ENCODE measurements at regions not wholly inside any gene's neighbourhood (a gene's known extent, or its start where the extent isn't known, plus 50 kb on each side); places are given as distances from the start of the nearest gene placed in this dataset.

- DNase-seq: no peak
- H3K27ac Mint-ChIP-seq: no peak overlapping the region
- H3K27me3 Mint-ChIP-seq (ENCODE audit: low read depth, poor library complexity): peaks cover 2% of the 10 kb centered on the region
- no peaks in the 10 kb centered on the region for H3K4me1 Mint-ChIP-seq
- no peak overlapping the region for H3K4me3 Mint-ChIP-seq
- no peaks in the 10 kb centered on the region for H3K36me3 Mint-ChIP-seq (ENCODE audit: low read depth)
- H3K9me3 Mint-ChIP-seq: no peaks in the 10 kb centered on the region
- TF ChIP-seq CTCF (IDR thresholded peaks at IDR 0.05): no peak
These were observed 844.9 kb downstream of the KCNT2 start for GRCh38 chr1:195763146-195763906.

- Mint-ChIP-seq H3K27ac (no peak overlapping the region), H3K9me3 (no peaks in the 10 kb centered on the region), H3K36me3 (ENCODE audit: low read depth) (no peaks in the 10 kb centered on the region), H3K4me1 (no peaks in the 10 kb centered on the region), H3K27me3 (ENCODE audit: low read depth, poor library complexity) (peaks cover 2% of the 10 kb centered on the region), H3K4me3 (no peak overlapping the region)
- no peak for TF ChIP-seq CTCF (IDR thresholded peaks at IDR 0.05)
- no peak for DNase-seq
These were observed 847.1 kb downstream of the KCNT2 start for GRCh38 chr1:195761104-195761503.

- no peak for DNase-seq
- no peak overlapping the region for H3K4me3 Mint-ChIP-seq
- no peak overlapping the region for H3K27ac Mint-ChIP-seq
- H3K27me3 Mint-ChIP-seq (ENCODE audit: low read depth, poor library complexity): no peaks in the 10 kb centered on the region
- no peaks in the 10 kb centered on the region for H3K4me1 Mint-ChIP-seq
- no peaks in the 10 kb centered on the region for H3K36me3 Mint-ChIP-seq (ENCODE audit: low read depth)
- no peak for TF ChIP-seq CTCF (IDR thresholded peaks at IDR 0.05)
- H3K9me3 Mint-ChIP-seq: no peaks in the 10 kb centered on the region
These were observed 852.1 kb downstream of the KCNT2 start for GRCh38 chr1:195756109-195756508.

GRCh38 chr1:195754874-195755273 lies 853.4 kb downstream of the KCNT2 start:
- DNase-seq: no peak
- H3K4me3 Mint-ChIP-seq: no peak overlapping the region
- H3K27ac Mint-ChIP-seq: no peak overlapping the region
- no peak for TF ChIP-seq CTCF (IDR thresholded peaks at IDR 0.05)
- no peaks in the 10 kb centered on the region for H3K9me3 Mint-ChIP-seq
- H3K36me3 Mint-ChIP-seq (ENCODE audit: low read depth): no peaks in the 10 kb centered on the region
- H3K27me3 Mint-ChIP-seq (ENCODE audit: low read depth, poor library complexity): no peaks in the 10 kb centered on the region
- H3K4me1 Mint-ChIP-seq: no peaks in the 10 kb centered on the region

- Mint-ChIP-seq H3K36me3 (ENCODE audit: low read depth) (no peaks in the 10 kb centered on the region), H3K27me3 (ENCODE audit: low read depth, poor library complexity) (no peaks in the 10 kb centered on the region), H3K9me3 (no peaks in the 10 kb centered on the region), H3K27ac (no peak overlapping the region), H3K4me3 (no peak overlapping the region), H3K4me1 (no peaks in the 10 kb centered on the region)
- DNase-seq: no peak
- TF ChIP-seq CTCF (IDR thresholded peaks at IDR 0.05): no peak
These were observed 853.9 kb downstream of the KCNT2 start for GRCh38 chr1:195754303-195754702.

- no peaks in the 10 kb centered on the region for H3K4me1 Mint-ChIP-seq
- DNase-seq: no peak
- H3K27me3 Mint-ChIP-seq (ENCODE audit: low read depth, poor library complexity): no peaks in the 10 kb centered on the region
- H3K9me3 Mint-ChIP-seq: no peaks in the 10 kb centered on the region
- no peak overlapping the region for H3K4me3 Mint-ChIP-seq
- no peaks in the 10 kb centered on the region for H3K36me3 Mint-ChIP-seq (ENCODE audit: low read depth)
- TF ChIP-seq CTCF (IDR thresholded peaks at IDR 0.05): no peak
- no peak overlapping the region for H3K27ac Mint-ChIP-seq
These were observed 859.3 kb downstream of the KCNT2 start for GRCh38 chr1:195748969-195749368.
